ENCODE measurements at regions not wholly inside any gene's neighbourhood (a gene's known extent, or its start where the extent isn't known, plus 50 kb on each side); places are given as distances from the start of the nearest gene placed in this dataset.

GRCh38 chr17:5668557-5669138 lies 84.3 kb upstream of the NLRP1 start:
- TF ChIP-seq CTCF (IDR thresholded peaks at IDR 0.05; ENCODE audit: low read depth, low read length, poor library complexity, severe bottlenecking) (no peak), EZH2phosphoT487 (IDR thresholded peaks at IDR 0.05; ENCODE audit: borderline replicate concordance, low read length) (no peak)
